ENCODE measurements at regions not wholly inside any gene's neighbourhood (a gene's known extent, or its start where the extent isn't known, plus 50 kb on each side); places are given as distances from the start of the nearest gene placed in this dataset.

DNA sequence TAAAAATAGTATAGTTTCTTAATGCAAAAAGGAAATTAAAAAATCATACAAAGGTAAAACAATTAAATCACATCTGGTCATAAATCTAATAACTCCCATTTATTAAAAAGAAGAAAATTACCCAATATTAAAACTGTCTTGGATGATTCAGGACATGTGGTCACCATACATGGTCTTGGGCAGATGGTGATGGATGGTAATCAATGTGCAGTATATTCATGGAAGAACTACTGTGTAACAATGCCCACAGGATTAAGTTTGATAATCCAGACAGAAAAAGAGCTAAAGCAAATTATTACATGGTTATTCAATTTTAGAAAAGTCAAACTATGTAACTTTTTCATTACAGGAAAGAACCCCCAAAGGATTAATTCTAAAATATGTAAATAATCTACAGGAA lies 480.6 kb downstream of the QKI start:
- H3K9ac ChIP-seq (ENCODE audit: low read depth, low read length), result no peak overlapping the region
- no peak overlapping the region for H2AK5ac ChIP-seq (ENCODE audit: low read depth, low read length)
- TF ChIP-seq, protein P1, sequence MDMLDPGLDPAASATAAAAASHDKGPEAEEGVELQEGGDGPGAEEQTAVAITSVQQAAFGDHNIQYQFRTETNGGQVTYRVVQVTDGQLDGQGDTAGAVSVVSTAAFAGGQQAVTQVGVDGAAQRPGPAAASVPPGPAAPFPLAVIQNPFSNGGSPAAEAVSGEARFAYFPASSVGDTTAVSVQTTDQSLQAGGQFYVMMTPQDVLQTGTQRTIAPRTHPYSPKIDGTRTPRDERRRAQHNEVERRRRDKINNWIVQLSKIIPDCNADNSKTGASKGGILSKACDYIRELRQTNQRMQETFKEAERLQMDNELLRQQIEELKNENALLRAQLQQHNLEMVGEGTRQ (IDR thresholded peaks at IDR 0.05; ENCODE audit: low read depth, low read length), result no peak
- no peak for TF ChIP-seq RCOR1 (IDR thresholded peaks at IDR 0.05; ENCODE audit: insufficient replicate concordance, low read length)
- TF ChIP-seq POLR2A (IDR thresholded peaks at IDR 0.05; ENCODE audit: low read depth, low read length), result no peak
- TF ChIP-seq RFX5 (IDR thresholded peaks at IDR 0.05; ENCODE audit: low read depth, low read length), result no peak
- no peak for TF ChIP-seq NFE2L2 (IDR thresholded peaks at IDR 0.05; ENCODE audit: low read depth, low read length)
- H3K27me3 ChIP-seq (ENCODE audit: control insufficient read depth, insufficient read depth, low read length), result no peaks in the 10 kb centered on the region; the same call in 1 of the 2 replicates
- in situ Hi-C loops (cut with MboI; ENCODE audit: low sequenced_read_pairs) (no loop called here), intact Hi-C loops (cut with micrococcal nuclease) (no loop called here), dilution Hi-C loops (cut with HindIII; ENCODE audit: low sequenced_read_pairs, unreplicated experiment) (no loop called here)
- H2BK15ac ChIP-seq (ENCODE audit: low read depth, low read length), result no peak overlapping the region
- H2BK120ac ChIP-seq (ENCODE audit: low read depth, low read length), result no peak overlapping the region
- no peak overlapping the region for H3K4ac ChIP-seq (ENCODE audit: low read depth, low read length)
- no peak overlapping the region for H2BK5ac ChIP-seq (ENCODE audit: low read depth, low read length, poor library complexity, severe bottlenecking)
- ChIA-PET CTCF (no interaction called here), POLR2A (ENCODE audit: unreplicated experiment) (no interaction called here)
- H3K18ac ChIP-seq (ENCODE audit: low read depth, low read length), result no peak overlapping the region
- H3K4me1 ChIP-seq (ENCODE audit: control insufficient read depth, insufficient read depth, low read length), result no peaks in the 10 kb centered on the region
- H3K4me2 ChIP-seq (ENCODE audit: low read depth, low read length), result no peak overlapping the region
- DNase-seq, result no peak
- H4K91ac ChIP-seq (ENCODE audit: insufficient read depth, low read depth, low read length), result no peak overlapping the region
- H3K9me3 ChIP-seq (ENCODE audit: control insufficient read depth, insufficient read depth, low read length), result peaks cover 5% of the 10 kb centered on the region; the same call in 1 of the 2 replicates
- H4K5ac ChIP-seq (ENCODE audit: low read depth, low read length), result no peak overlapping the region
- no peak overlapping the region for H2BK20ac ChIP-seq (ENCODE audit: low read depth, low read length)
- ATAC-seq (ENCODE audit: low read depth), result no peak
- H2AFZ ChIP-seq (replicated peaks; ENCODE audit: low read length, poor library complexity), result no peak overlapping the region
- no peaks in the 10 kb centered on the region for H4K20me1 ChIP-seq (ENCODE audit: insufficient read depth, low read length)
- H4K8ac ChIP-seq (ENCODE audit: low read depth in 2 of 2, low read length in 2 of 2), result no peak overlapping the region
- H3K14ac ChIP-seq (replicated peaks; ENCODE audit: low read depth, low read length), result no peak overlapping the region
- BruUV-seq (replicated peaks), result no TSS peak
- H3K9me1 ChIP-seq (ENCODE audit: insufficient read depth, low read length), result no peaks in the 10 kb centered on the region
- H3K23ac ChIP-seq (ENCODE audit: low read depth, low read length), result no peak overlapping the region
- H2AK9ac ChIP-seq (replicated peaks; ENCODE audit: low read depth, low read length, poor library complexity), result no peak overlapping the region
- H3K79me1 ChIP-seq (ENCODE audit: low read depth in 1 of 2, low read length in 2 of 2), result no peaks in the 10 kb centered on the region
- no peaks in the 10 kb centered on the region for H3K36me3 ChIP-seq (ENCODE audit: control insufficient read depth, insufficient read depth, low read length)
- no peak overlapping the region for H3K56ac ChIP-seq (ENCODE audit: extremely low read depth, insufficient read depth, low read length)
- no peak overlapping the region for H3K4me3 ChIP-seq (ENCODE audit: insufficient read depth, low read depth, low read length)
- H3K27ac ChIP-seq (ENCODE audit: insufficient read depth, low read length), result no peak overlapping the region

All from IMR-90 (cell line).